GM23338 (cell line): ENCODE measurements at regions not wholly inside any gene's neighbourhood (a gene's known extent, or its start where the extent isn't known, plus 50 kb on each side); places are given as distances from the start of the nearest gene placed in this dataset.

Experiments
- EZH2 ChIP-seq: fragments of 200-600 bp; sonication (generic); IDR thresholded peaks from one replicate; pipeline ENCODE4 v1.8.0; 2017; ENCODE audit warnings: antibody characterized with exemption, mild to moderate bottlenecking, low read depth; ENCODE audit not compliant: unreplicated experiment
- JUNB ChIP-seq: IDR thresholded peaks from one replicate; pipeline ENCODE4 v1.6.1; 2016; ENCODE audit warnings: antibody characterized with exemption; ENCODE audit not compliant: unreplicated experiment
- POLR2AphosphoS5 ChIP-seq: IDR thresholded peaks from 2 replicates; pipeline ENCODE4 v1.6.1; 2016; ENCODE audit warnings: antibody characterized with exemption, low read depth
- STAT1 ChIP-seq: IDR thresholded peaks from one replicate; pipeline ENCODE4 v1.6.1; 2016; ENCODE audit warnings: antibody characterized with exemption; ENCODE audit not compliant: unreplicated experiment
- TF ChIP-seq, protein P1 (sequence below), 2 experiments: fragments of 200-600 bp in 1 of 2; sonication (generic) in 1 of 2; conservative IDR thresholded peaks; 2 replicates each; pipeline versions ENCODE4 v1.5.1 to v1.6.1; 2016 to 2017; ENCODE audit warnings: antibody characterized with exemption in 2 of 2, low read depth in 2 of 2, mild to moderate bottlenecking in 2 of 2, moderate library complexity in 1 of 2
- TF ChIP-seq, protein P2 (sequence below): IDR thresholded peaks from one replicate; pipeline ENCODE4 v1.6.1; 2018; ENCODE audit warnings: antibody characterized with exemption; ENCODE audit not compliant: unreplicated experiment

DNA sequence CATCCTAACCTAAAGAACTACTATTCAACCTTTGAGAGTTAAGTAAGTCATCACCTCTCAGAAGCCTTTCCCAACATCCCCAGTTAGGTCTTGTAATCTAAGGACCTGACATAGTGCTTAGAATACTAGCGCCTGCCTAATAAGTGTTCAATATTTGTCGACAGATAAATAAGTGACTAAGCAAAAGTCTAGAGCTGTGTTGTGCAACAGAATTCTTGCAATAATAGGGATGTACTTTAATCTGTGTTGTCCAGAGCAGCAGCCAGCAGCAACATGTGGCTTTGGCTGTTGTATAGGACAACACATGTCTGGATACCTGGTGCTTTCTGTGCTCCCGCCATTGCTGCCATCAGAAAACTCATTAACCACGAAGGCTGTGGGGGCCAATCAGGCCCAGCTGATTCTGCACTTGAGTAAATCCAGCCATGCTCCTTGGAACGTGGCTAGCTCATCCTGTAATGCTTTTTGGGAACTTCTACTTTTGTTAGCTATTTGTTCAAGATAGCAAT lies 66.8 kb upstream of the NTM start:
- TF ChIP-seq, protein P1, sequence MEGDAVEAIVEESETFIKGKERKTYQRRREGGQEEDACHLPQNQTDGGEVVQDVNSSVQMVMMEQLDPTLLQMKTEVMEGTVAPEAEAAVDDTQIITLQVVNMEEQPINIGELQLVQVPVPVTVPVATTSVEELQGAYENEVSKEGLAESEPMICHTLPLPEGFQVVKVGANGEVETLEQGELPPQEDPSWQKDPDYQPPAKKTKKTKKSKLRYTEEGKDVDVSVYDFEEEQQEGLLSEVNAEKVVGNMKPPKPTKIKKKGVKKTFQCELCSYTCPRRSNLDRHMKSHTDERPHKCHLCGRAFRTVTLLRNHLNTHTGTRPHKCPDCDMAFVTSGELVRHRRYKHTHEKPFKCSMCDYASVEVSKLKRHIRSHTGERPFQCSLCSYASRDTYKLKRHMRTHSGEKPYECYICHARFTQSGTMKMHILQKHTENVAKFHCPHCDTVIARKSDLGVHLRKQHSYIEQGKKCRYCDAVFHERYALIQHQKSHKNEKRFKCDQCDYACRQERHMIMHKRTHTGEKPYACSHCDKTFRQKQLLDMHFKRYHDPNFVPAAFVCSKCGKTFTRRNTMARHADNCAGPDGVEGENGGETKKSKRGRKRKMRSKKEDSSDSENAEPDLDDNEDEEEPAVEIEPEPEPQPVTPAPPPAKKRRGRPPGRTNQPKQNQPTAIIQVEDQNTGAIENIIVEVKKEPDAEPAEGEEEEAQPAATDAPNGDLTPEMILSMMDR (conservative IDR thresholded peaks at IDR 0.05; ENCODE audit: low read depth in 2 of 2) = no peak
- TF ChIP-seq POLR2AphosphoS5 = no peak
- no peak for TF ChIP-seq EZH2
- no peak for TF ChIP-seq JUNB
- TF ChIP-seq STAT1 = no peak
- TF ChIP-seq, protein P2, sequence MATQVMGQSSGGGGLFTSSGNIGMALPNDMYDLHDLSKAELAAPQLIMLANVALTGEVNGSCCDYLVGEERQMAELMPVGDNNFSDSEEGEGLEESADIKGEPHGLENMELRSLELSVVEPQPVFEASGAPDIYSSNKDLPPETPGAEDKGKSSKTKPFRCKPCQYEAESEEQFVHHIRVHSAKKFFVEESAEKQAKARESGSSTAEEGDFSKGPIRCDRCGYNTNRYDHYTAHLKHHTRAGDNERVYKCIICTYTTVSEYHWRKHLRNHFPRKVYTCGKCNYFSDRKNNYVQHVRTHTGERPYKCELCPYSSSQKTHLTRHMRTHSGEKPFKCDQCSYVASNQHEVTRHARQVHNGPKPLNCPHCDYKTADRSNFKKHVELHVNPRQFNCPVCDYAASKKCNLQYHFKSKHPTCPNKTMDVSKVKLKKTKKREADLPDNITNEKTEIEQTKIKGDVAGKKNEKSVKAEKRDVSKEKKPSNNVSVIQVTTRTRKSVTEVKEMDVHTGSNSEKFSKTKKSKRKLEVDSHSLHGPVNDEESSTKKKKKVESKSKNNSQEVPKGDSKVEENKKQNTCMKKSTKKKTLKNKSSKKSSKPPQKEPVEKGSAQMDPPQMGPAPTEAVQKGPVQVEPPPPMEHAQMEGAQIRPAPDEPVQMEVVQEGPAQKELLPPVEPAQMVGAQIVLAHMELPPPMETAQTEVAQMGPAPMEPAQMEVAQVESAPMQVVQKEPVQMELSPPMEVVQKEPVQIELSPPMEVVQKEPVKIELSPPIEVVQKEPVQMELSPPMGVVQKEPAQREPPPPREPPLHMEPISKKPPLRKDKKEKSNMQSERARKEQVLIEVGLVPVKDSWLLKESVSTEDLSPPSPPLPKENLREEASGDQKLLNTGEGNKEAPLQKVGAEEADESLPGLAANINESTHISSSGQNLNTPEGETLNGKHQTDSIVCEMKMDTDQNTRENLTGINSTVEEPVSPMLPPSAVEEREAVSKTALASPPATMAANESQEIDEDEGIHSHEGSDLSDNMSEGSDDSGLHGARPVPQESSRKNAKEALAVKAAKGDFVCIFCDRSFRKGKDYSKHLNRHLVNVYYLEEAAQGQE = no peak
